Gastroesophageal sphincter (tissue), 3 donors: ENCODE measurements at regions not wholly inside any gene's neighbourhood (a gene's known extent, or its start where the extent isn't known, plus 50 kb on each side); places are given as distances from the start of the nearest gene placed in this dataset.

Experiments
- POLR2A ChIP-seq, 2 donors: fragments of 450-650 bp; IDR thresholded peaks; one replicate each; pipeline ENCODE4 v1.6.1; 2017; ENCODE audit warnings: antibody characterized with exemption in 2 of 2, mild to moderate bottlenecking in 2 of 2, moderate library complexity in 1 of 2
- TF ChIP-seq, protein P1 (sequence below), 4 experiments: fragments of 200-600 bp in 2 of 4; fragments of 450-650 bp in 2 of 4; sonication (generic) in 1 of 4; IDR thresholded peaks; one replicate each; pipeline ENCODE4 v1.5.1; 2017 to 2019; ENCODE audit warnings: antibody characterized with exemption in 4 of 4, mild to moderate bottlenecking in 2 of 4, moderate library complexity in 2 of 4

DNA sequence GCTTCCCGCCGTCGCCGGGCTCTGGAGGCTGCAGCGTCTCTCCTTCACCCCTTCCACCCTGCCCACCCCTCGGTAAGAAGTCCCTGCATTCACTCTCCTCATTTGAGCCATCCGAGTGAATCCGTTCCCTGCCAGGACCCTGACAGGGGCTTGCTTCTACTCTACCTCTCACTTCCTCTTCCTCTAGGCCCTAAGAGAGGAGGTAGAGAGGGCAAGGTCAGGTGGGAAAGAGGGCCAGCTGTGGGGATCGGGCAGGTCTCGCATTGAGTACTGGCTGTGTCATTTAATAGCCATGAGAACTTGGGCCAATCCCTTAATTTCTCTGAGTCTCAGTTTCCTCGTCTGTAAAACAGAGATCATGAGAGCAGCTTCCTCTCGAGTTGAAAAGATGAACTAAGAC lies 283.6 kb downstream of the UACA start:
- TF ChIP-seq, protein P1, sequence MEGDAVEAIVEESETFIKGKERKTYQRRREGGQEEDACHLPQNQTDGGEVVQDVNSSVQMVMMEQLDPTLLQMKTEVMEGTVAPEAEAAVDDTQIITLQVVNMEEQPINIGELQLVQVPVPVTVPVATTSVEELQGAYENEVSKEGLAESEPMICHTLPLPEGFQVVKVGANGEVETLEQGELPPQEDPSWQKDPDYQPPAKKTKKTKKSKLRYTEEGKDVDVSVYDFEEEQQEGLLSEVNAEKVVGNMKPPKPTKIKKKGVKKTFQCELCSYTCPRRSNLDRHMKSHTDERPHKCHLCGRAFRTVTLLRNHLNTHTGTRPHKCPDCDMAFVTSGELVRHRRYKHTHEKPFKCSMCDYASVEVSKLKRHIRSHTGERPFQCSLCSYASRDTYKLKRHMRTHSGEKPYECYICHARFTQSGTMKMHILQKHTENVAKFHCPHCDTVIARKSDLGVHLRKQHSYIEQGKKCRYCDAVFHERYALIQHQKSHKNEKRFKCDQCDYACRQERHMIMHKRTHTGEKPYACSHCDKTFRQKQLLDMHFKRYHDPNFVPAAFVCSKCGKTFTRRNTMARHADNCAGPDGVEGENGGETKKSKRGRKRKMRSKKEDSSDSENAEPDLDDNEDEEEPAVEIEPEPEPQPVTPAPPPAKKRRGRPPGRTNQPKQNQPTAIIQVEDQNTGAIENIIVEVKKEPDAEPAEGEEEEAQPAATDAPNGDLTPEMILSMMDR (IDR thresholded peaks at IDR 0.05), result no peak
- no peak for TF ChIP-seq POLR2A (IDR thresholded peaks at IDR 0.05)
